ENCODE measurements at regions not wholly inside any gene's neighbourhood (a gene's known extent, or its start where the extent isn't known, plus 50 kb on each side); places are given as distances from the start of the nearest gene placed in this dataset.

DNA sequence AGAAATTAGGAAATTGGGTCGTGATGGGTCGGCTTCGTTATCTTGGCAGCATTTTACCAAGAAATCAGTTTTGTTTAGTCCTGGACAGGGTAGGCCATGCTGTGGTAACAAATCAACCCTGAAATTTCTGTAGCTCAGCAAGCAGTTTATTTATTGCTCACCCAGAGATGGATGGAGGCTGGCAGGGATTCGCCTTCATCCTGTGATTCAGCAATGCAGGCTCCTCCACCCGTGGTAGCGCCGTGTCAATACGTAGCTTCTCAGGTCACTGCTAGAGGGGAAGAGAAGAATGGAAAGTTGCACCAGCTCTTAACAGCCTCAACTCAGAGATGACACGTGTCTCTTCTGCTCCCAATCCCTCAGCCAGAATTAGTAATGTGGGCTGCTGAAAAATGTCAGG is 157.0 kb upstream of the SGK1 start:
- TF ChIP-seq, protein P1, sequence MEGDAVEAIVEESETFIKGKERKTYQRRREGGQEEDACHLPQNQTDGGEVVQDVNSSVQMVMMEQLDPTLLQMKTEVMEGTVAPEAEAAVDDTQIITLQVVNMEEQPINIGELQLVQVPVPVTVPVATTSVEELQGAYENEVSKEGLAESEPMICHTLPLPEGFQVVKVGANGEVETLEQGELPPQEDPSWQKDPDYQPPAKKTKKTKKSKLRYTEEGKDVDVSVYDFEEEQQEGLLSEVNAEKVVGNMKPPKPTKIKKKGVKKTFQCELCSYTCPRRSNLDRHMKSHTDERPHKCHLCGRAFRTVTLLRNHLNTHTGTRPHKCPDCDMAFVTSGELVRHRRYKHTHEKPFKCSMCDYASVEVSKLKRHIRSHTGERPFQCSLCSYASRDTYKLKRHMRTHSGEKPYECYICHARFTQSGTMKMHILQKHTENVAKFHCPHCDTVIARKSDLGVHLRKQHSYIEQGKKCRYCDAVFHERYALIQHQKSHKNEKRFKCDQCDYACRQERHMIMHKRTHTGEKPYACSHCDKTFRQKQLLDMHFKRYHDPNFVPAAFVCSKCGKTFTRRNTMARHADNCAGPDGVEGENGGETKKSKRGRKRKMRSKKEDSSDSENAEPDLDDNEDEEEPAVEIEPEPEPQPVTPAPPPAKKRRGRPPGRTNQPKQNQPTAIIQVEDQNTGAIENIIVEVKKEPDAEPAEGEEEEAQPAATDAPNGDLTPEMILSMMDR (IDR thresholded peaks at IDR 0.05) = no peak
- no peak for TF ChIP-seq POLR2A (IDR thresholded peaks at IDR 0.05)

All from adrenal gland (tissue), 5 donors.